ENCODE measurements at regions not wholly inside any gene's neighbourhood (a gene's known extent, or its start where the extent isn't known, plus 50 kb on each side); places are given as distances from the start of the nearest gene placed in this dataset.

- dilution Hi-C loops (cut with HindIII; ENCODE audit: low sequenced_read_pairs, unreplicated experiment) (no loop called here), intact Hi-C loops (cut with micrococcal nuclease) (no loop called here), in situ Hi-C loops (cut with MboI; ENCODE audit: low sequenced_read_pairs) (no loop called here)
- Histone ChIP-seq H3K4me3 (ENCODE audit: insufficient read depth, low read depth, low read length) (no peak overlapping the region), H3K27ac (ENCODE audit: insufficient read depth, low read length) (no peak overlapping the region), H3K23ac (ENCODE audit: low read depth, low read length) (no peak overlapping the region), H3K36me3 (ENCODE audit: control insufficient read depth, insufficient read depth, low read length) (no peaks in the 10 kb centered on the region), H3K9me3 (ENCODE audit: control insufficient read depth, insufficient read depth, low read length) (peaks cover 16% of the 10 kb centered on the region), H3K9ac (ENCODE audit: low read depth, low read length) (no peak overlapping the region), H4K5ac (ENCODE audit: low read depth, low read length) (no peak overlapping the region), H2BK20ac (ENCODE audit: low read depth, low read length) (no peak overlapping the region), H2BK120ac (ENCODE audit: low read depth, low read length) (no peak overlapping the region), H3K18ac (ENCODE audit: low read depth, low read length) (no peak overlapping the region), H2BK5ac (ENCODE audit: low read depth, low read length, poor library complexity, severe bottlenecking) (no peak overlapping the region), H3K14ac (replicated peaks; ENCODE audit: low read depth, low read length) (no peak overlapping the region), H2AK9ac (replicated peaks; ENCODE audit: low read depth, low read length, poor library complexity) (no peak overlapping the region), H3K4ac (ENCODE audit: low read depth, low read length) (no peak overlapping the region), H3K79me1 (ENCODE audit: low read depth in 1 of 2, low read length in 2 of 2) (no peaks in the 10 kb centered on the region), H2BK15ac (ENCODE audit: low read depth, low read length) (no peak overlapping the region), H3K27me3 (ENCODE audit: control insufficient read depth, insufficient read depth, low read length) (no peaks in the 10 kb centered on the region), H4K91ac (ENCODE audit: insufficient read depth, low read depth, low read length) (no peak overlapping the region), H3K9me1 (ENCODE audit: insufficient read depth, low read length) (no peaks in the 10 kb centered on the region), H3K4me2 (ENCODE audit: low read depth, low read length) (no peak overlapping the region), H3K56ac (ENCODE audit: extremely low read depth, insufficient read depth, low read length) (no peak overlapping the region), H4K8ac (ENCODE audit: low read depth in 2 of 2, low read length in 2 of 2) (no peak overlapping the region), H2AK5ac (ENCODE audit: low read depth, low read length) (no peak overlapping the region), H2AFZ (replicated peaks; ENCODE audit: low read length, poor library complexity) (no peak overlapping the region), H3K4me1 (ENCODE audit: control insufficient read depth, insufficient read depth, low read length) (no peaks in the 10 kb centered on the region), H4K20me1 (ENCODE audit: insufficient read depth, low read length) (no peaks in the 10 kb centered on the region)
- TF ChIP-seq USF2 (IDR thresholded peaks at IDR 0.05; ENCODE audit: low read depth, low read length): no peak
- no peak for TF ChIP-seq MXI1 (IDR thresholded peaks at IDR 0.05; ENCODE audit: borderline replicate concordance, low read depth, low read length)
- no peak for TF ChIP-seq FOS (IDR thresholded peaks at IDR 0.05; ENCODE audit: low read depth, low read length)
- TF ChIP-seq RAD21 (IDR thresholded peaks at IDR 0.05; ENCODE audit: low read length): no peak
- TF ChIP-seq POLR2A (IDR thresholded peaks at IDR 0.05; ENCODE audit: low read depth, low read length): no peak
- no peak for TF ChIP-seq ELK1 (IDR thresholded peaks at IDR 0.05; ENCODE audit: borderline replicate concordance, low read depth, low read length)
- TF ChIP-seq NFE2L2 (IDR thresholded peaks at IDR 0.05; ENCODE audit: low read depth, low read length): no peak
- TF ChIP-seq CHD1 (IDR thresholded peaks at IDR 0.05; ENCODE audit: low read depth, low read length): no peak
- no peak for TF ChIP-seq MAFK (IDR thresholded peaks at IDR 0.05; ENCODE audit: low read depth, low read length)
- TF ChIP-seq BHLHE40 (IDR thresholded peaks at IDR 0.05; ENCODE audit: low read depth, low read length): no peak
- ChIA-PET POLR2A (ENCODE audit: unreplicated experiment) (no interaction called here), CTCF (no interaction called here)
- no CpG with 5 or more reads among the region's 8 CpGs for WGBS, 2 experiments (ENCODE audit: extremely low coverage in 2 of 2, insufficient read length in 1 of 2)
- no TSS peak for BruUV-seq (replicated peaks)
- ATAC-seq (ENCODE audit: low read depth) (no peak), DNase-seq (no peak)
Measured at GRCh38 chr10:124180044-124180745, 86.8 kb upstream of the CHST15 start.
